Thyroid gland (tissue), 4 donors: ENCODE measurements at regions not wholly inside any gene's neighbourhood (a gene's known extent, or its start where the extent isn't known, plus 50 kb on each side); places are given as distances from the start of the nearest gene placed in this dataset.
A peak's percentile ranks its signal among the peaks of the same experiment; 100 is the strongest.

Experiments
- POLR2A ChIP-seq, 2 donors: fragments of 450-650 bp; IDR thresholded peaks; one replicate each; pipeline ENCODE4 v1.6.1; 2017; ENCODE audit warnings: antibody characterized with exemption in 2 of 2, mild to moderate bottlenecking in 2 of 2, moderate library complexity in 1 of 2
- TF ChIP-seq, protein P1 (sequence below), 6 experiments: fragments of 200-600 bp in 3 of 6; fragments of 450-650 bp in 3 of 6; sonication (generic) in 3 of 6; IDR thresholded peaks; one replicate each; pipeline ENCODE4 v1.5.1; 2016 to 2019; ENCODE audit warnings: antibody characterized with exemption in 6 of 6, mild to moderate bottlenecking in 2 of 6, inconsistent platforms in 1 of 6, moderate library complexity in 1 of 6

GRCh38 chr13:50268500-50268899 lies 253.3 kb downstream of the KCNRG start:
- TF ChIP-seq, protein P1, sequence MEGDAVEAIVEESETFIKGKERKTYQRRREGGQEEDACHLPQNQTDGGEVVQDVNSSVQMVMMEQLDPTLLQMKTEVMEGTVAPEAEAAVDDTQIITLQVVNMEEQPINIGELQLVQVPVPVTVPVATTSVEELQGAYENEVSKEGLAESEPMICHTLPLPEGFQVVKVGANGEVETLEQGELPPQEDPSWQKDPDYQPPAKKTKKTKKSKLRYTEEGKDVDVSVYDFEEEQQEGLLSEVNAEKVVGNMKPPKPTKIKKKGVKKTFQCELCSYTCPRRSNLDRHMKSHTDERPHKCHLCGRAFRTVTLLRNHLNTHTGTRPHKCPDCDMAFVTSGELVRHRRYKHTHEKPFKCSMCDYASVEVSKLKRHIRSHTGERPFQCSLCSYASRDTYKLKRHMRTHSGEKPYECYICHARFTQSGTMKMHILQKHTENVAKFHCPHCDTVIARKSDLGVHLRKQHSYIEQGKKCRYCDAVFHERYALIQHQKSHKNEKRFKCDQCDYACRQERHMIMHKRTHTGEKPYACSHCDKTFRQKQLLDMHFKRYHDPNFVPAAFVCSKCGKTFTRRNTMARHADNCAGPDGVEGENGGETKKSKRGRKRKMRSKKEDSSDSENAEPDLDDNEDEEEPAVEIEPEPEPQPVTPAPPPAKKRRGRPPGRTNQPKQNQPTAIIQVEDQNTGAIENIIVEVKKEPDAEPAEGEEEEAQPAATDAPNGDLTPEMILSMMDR (IDR thresholded peaks at IDR 0.05): peak in 1 of 6 experiments; percentile 10
- no peak for TF ChIP-seq POLR2A (IDR thresholded peaks at IDR 0.05)
